ENCODE measurements at regions not wholly inside any gene's neighbourhood (a gene's known extent, or its start where the extent isn't known, plus 50 kb on each side); places are given as distances from the start of the nearest gene placed in this dataset.

- no TSS peak for BruUV-seq (replicated peaks)
- POLR2A ChIA-PET (ENCODE audit: low non-redundant PET): no interaction called here
- H3K4me1 ChIP-seq (ENCODE audit: insufficient read depth, low read length, poor library complexity, severe bottlenecking): no peaks in the 10 kb centered on the region
- H3K36me3 ChIP-seq (ENCODE audit: insufficient read depth, low read length, poor library complexity, severe bottlenecking): no peaks in the 10 kb centered on the region
- H3K9me3 ChIP-seq (ENCODE audit: low read depth, low read length, poor library complexity, severe bottlenecking): no peaks in the 10 kb centered on the region
- no peak for TF ChIP-seq EZH2 (IDR thresholded peaks at IDR 0.05; ENCODE audit: borderline replicate concordance, low read depth, low read length, poor library complexity, severe bottlenecking)
- TF ChIP-seq, protein P1, sequence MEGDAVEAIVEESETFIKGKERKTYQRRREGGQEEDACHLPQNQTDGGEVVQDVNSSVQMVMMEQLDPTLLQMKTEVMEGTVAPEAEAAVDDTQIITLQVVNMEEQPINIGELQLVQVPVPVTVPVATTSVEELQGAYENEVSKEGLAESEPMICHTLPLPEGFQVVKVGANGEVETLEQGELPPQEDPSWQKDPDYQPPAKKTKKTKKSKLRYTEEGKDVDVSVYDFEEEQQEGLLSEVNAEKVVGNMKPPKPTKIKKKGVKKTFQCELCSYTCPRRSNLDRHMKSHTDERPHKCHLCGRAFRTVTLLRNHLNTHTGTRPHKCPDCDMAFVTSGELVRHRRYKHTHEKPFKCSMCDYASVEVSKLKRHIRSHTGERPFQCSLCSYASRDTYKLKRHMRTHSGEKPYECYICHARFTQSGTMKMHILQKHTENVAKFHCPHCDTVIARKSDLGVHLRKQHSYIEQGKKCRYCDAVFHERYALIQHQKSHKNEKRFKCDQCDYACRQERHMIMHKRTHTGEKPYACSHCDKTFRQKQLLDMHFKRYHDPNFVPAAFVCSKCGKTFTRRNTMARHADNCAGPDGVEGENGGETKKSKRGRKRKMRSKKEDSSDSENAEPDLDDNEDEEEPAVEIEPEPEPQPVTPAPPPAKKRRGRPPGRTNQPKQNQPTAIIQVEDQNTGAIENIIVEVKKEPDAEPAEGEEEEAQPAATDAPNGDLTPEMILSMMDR (conservative IDR thresholded peaks at IDR 0.05; ENCODE audit: low read depth, low read length): no peak
- peak; percentile 80 for DNase-seq (ENCODE audit: low spot score)
- H3K4me3 ChIP-seq (ENCODE audit: low read depth, low read length, poor library complexity, severe bottlenecking): peak overlapping the region; percentile 73
- CTCF ChIA-PET: no interaction called here
- intact Hi-C loops (cut with micrococcal nuclease; ENCODE audit: unreplicated experiment): loop anchor here (1.0 to 5.0 kb wide), 2 partner anchors 226 to 246 kb away; no protein-coding TSS in a partner anchor
- H3K27ac ChIP-seq (ENCODE audit: low read depth, low read length, poor library complexity, severe bottlenecking): no peak overlapping the region
- H3K27me3 ChIP-seq (replicated peaks; ENCODE audit: insufficient read depth, low read depth, low read length, poor library complexity): no peaks in the 10 kb centered on the region
These were observed 54.0 kb upstream of the BTN3A2 start for GRCh38 chr6:26311012-26311384.

GRCh38 chr6:26311385-26312095, 53.5 kb upstream of the BTN3A2 start:
- Histone ChIP-seq H3K27me3 (replicated peaks; ENCODE audit: insufficient read depth, low read depth, low read length, poor library complexity) (no peaks in the 10 kb centered on the region), H3K4me3 (ENCODE audit: low read depth, low read length, poor library complexity, severe bottlenecking) (peak overlapping the region; percentile 73), H3K36me3 (ENCODE audit: insufficient read depth, low read length, poor library complexity, severe bottlenecking) (no peaks in the 10 kb centered on the region), H3K27ac (ENCODE audit: low read depth, low read length, poor library complexity, severe bottlenecking) (peak overlapping the region; percentile 57), H3K4me1 (ENCODE audit: insufficient read depth, low read length, poor library complexity, severe bottlenecking) (no peaks in the 10 kb centered on the region), H3K9me3 (ENCODE audit: low read depth, low read length, poor library complexity, severe bottlenecking) (no peaks in the 10 kb centered on the region)
- intact Hi-C loops (cut with micrococcal nuclease; ENCODE audit: unreplicated experiment): loop anchor here (1.0 to 5.0 kb wide), 2 partner anchors 226 to 246 kb away; no protein-coding TSS in a partner anchor
- DNase-seq (ENCODE audit: low spot score): peak; percentile 85
- ChIA-PET CTCF (no interaction called here), POLR2A (ENCODE audit: low non-redundant PET) (no interaction called here)
- TF ChIP-seq, protein P1 (conservative IDR thresholded peaks at IDR 0.05; ENCODE audit: low read depth, low read length): no peak
- TF ChIP-seq EZH2 (IDR thresholded peaks at IDR 0.05; ENCODE audit: borderline replicate concordance, low read depth, low read length, poor library complexity, severe bottlenecking): no peak
- no TSS peak for BruUV-seq (replicated peaks)

- Histone ChIP-seq H3K36me3 (ENCODE audit: insufficient read depth, low read length, poor library complexity, severe bottlenecking) (no peaks in the 10 kb centered on the region), H3K9me3 (ENCODE audit: low read depth, low read length, poor library complexity, severe bottlenecking) (no peaks in the 10 kb centered on the region), H3K4me1 (ENCODE audit: insufficient read depth, low read length, poor library complexity, severe bottlenecking) (no peaks in the 10 kb centered on the region), H3K27me3 (replicated peaks; ENCODE audit: insufficient read depth, low read depth, low read length, poor library complexity) (no peaks in the 10 kb centered on the region), H3K27ac (ENCODE audit: low read depth, low read length, poor library complexity, severe bottlenecking) (peak overlapping the region; percentile 57), H3K4me3 (ENCODE audit: low read depth, low read length, poor library complexity, severe bottlenecking) (peak overlapping the region; percentile 73)
- CTCF ChIA-PET: no interaction called here
- no TSS peak for BruUV-seq (replicated peaks)
- no peak for TF ChIP-seq EZH2 (IDR thresholded peaks at IDR 0.05; ENCODE audit: borderline replicate concordance, low read depth, low read length, poor library complexity, severe bottlenecking)
- TF ChIP-seq, protein P1 (conservative IDR thresholded peaks at IDR 0.05; ENCODE audit: low read depth, low read length): no peak
- intact Hi-C loops (cut with micrococcal nuclease; ENCODE audit: unreplicated experiment): loop anchor here (5.0 kb wide), 1 partner anchor 245 kb away; no protein-coding TSS in a partner anchor
- POLR2A ChIA-PET (ENCODE audit: low non-redundant PET): no interaction called here
- DNase-seq (ENCODE audit: low spot score): peak; percentile 43
These were observed 52.9 kb upstream of the BTN3A2 start for GRCh38 chr6:26312096-26312463.

Measured in A673 (cell line).